ENCODE measurements at regions not wholly inside any gene's neighbourhood (a gene's known extent, or its start where the extent isn't known, plus 50 kb on each side); places are given as distances from the start of the nearest gene placed in this dataset.
"Not testable (repeated sequence)": the region's sequence is repeated elsewhere in the genome, so short reads cannot be mapped to it uniquely, and the experiment has no call there.

DNA sequence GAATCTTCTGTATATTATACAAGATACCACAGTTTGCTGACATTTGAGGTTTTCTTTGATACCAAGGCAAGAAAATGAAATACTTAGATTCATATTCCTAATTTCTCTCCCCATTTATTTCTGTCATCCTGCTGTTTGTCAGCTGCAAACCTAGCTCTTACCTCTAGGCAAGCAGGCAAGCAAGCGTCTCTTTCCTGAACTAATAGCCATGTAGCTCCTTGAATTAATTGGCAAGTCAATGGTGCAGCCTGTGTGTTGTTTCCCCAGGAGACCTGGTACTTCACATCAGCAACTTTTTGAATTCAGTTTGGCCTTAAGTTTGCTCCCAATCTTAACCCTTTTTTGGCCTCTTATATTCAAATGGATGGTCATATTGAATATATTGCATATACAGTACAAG, 573.6 kb upstream of the ARRDC3 start:
- DNase-seq = no peak

DNA sequence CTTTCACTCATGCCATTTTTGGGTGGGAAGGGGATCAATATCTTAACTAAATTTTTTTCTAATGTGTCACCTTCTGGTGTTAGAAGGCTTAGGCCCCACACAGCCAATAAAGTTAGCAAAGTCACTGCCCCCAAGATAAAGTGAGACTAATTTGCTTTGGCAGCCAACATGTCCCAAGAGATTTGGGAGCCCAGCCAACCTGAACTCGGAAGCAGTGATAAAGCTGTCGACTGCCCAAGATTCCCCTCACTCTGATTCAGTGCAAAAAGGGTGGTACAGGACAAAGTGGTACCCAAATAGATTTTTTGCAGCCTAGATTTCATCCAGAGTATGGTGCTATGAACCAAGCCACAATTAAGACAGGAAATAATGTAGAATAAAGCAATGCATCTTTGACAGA, 572.5 kb upstream of the ARRDC3 start:
- no peak for DNase-seq

DNA sequence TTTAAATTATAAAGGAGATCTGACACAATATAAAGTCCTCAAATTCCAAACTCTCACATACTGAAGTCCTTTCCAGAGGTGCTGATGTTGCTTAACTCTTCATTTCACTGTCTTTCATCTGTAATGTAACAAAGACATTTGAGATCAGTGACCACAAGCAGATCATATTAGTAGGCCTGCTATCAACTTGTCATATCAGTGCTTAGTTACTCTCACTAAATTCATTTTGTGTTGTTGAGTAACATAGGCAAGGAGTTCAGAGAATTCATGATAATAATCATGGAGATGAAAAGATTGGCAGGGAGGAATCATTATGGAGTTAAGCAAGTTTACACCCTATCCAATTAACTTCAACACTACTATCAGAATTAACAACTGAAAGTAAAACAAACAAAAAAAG, 571.0 kb upstream of the ARRDC3 start:
- no peak for DNase-seq

DNA sequence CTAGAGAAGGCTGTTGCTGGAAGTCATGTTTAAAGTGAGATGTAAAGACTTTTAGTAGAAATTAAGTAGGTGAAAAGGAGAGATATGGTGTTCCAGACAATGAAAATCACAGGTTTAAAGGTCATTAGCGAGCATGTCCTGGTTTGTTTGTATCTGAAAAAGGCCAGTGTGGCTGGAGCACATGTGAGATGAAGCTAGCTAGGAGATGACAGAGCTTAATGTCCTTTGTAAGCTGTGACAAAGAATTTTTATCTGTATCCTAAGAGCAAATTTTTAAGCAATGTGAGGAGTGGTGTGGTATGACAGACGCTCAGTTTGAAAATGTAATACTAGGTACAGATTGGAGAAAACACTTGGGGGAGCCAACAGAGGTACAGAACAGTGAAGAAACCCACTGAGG, 567.2 kb upstream of the ARRDC3 start:
- no peak for DNase-seq

DNA sequence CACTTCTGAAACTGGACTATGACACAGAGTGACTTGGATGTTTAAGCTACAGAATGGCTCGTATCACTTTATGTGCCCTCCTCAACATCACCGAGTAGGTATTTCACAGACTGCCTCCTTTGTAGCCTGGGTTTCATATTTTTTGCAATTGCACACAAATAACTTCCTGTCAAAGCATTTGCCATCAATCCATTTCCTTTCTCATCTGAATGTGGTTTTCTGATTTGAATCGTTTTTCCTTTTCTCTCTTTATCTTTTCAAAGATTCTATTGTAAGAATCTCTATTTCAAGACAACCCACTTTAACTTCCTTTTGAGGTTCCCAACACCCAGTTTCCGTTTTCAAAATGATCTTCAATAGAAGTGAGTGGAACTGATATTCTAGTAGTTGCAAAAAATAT, 563.8 kb upstream of the ARRDC3 start:
- DNase-seq = no peak

DNA sequence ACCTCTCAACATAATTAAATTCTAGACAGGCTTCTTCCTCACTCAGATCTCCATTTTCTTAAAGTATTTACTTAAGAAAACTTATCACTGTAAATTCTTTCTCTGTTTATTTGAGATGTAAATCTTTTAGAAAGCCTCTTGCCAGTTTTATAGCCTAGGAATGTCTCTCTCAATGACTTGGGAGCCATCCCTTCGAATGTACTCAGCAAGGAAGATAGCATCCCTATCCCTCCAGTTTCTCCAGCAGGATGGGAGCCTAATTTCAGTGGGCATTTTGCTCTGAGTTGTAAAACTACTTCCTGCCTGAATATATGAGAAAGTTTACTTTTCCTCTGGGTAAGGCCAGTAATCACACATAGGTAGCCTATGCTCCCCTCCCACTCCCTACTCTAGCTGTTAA, 558.5 kb upstream of the ARRDC3 start:
- DNase-seq = no peak

DNA sequence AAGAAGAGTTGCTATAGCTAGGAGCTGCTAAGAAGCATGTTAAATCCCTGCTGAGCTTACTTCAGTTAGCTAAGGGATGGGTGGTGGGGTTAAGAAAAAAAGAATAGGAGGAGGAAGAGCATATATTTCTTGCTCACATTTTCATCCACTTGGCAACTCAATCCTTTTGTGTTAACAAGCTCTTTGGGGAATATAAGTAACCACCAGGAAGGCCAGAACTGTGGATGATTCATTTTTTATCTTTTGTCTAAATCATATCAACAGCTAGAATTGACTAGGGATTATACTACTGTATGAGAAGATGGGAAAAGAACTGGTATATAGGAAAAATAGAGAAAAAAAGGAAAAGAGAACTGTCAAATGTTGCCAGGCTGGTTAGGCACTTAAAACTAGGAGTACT, 555.3 kb upstream of the ARRDC3 start:
- no peak for DNase-seq

DNA sequence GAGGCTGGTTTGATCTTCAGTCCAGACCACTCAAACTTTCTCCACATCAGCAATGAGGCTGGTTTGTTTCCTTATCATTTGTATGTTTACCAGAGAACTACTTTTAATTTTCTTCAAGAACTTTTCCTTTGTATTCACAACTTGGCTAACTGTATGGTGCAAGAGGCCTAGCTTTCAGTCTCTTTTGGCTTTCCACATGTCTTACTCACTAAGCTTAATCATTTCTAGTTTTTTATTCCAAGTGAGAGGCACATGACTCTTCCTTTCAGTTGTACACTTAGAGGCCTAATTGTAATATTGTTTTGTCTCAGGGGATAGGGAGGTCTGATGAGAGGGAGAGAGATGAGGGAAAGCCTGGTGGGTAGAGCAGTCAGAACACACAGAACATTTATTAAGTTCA, 554.0 kb upstream of the ARRDC3 start:
- no peak for DNase-seq

DNA sequence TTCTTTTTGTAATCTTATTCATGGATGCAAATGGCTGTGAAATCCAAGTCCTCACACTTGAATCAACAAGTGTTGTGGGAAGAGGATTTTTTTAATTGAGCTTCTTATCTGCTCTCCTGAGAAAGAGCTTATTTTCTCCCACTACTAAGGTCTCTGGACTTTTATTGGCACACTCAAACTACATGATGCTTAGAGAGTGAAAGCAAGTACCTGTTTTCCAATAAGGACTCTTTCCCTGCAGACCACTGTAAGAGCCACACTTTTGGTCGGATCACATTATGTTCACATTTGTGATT, 546.4 kb upstream of the ARRDC3 start:
- no peak for DNase-seq

DNA sequence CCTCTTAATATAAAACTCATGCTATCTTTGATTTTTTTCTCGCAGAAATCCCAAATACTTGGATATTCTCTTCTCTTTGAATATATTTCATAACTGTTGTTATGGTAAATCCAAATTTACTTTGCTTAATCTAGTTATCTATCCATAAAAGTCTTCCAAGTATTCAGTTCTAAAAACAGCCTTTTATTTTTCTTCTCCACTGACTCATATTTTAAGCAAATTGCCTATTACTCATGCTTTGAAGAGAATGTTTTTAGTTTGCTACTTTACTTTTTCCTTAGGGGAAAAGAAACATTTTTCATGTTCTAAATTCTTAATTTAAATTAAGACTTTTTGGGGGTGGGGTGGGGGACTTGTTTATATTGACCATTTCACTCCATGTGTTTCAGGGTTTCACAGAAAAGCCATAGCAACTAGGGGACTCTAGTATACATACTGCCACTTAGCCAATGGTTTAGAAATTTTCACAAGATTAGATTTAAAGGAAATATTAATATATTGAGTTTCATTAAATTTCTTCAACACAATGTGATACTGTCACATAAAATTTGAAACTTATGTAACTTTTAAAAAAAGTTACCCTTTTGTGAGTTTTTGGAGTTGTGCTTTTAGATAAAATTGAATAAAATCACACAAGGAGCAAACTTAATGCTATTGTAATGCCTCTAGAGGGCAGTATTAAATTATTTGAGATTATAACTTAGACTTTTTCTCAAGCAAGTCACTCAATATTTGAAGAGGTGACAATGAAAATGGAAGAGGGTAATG, 545.8 kb upstream of the ARRDC3 start:
- peak; percentile 12 for DNase-seq

DNA sequence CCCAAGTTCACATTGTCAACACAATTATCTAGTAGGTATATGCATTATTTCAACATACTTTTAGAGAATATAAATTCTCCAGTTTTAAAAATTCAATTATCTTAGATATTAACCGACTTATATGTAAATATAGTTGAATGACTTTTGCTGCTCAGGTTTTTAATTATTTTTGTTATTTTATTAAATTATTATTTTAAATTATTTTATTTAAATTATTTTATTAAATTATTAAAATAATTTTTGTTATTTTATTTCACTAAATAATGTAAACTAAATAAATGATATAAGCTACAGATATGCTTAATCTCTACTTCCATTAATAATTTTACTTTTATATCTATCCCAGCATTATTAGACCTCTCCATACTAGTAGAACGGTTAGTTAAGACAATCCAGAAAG, 544.3 kb upstream of the ARRDC3 start:
- no peak for DNase-seq

DNA sequence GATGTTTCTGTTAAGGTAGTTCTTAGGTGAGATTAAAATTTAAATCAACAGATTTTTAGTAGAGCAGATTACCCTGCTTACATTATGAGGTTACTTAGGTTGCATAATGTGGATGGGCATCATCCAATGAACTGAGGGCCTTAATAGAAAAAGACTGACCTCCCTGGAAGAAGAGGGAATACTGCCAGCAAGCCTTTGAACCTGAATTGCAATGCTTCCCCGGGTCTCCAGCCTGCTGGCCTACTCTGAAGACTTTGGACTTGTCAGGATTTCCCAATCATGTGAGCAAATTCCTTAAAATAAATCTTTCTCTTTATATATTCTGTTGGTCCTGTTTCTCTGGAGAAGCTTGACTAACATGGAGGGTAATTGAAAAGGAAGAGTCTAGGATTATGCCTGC, 542.1 kb upstream of the ARRDC3 start:
- DNase-seq = no peak

DNA sequence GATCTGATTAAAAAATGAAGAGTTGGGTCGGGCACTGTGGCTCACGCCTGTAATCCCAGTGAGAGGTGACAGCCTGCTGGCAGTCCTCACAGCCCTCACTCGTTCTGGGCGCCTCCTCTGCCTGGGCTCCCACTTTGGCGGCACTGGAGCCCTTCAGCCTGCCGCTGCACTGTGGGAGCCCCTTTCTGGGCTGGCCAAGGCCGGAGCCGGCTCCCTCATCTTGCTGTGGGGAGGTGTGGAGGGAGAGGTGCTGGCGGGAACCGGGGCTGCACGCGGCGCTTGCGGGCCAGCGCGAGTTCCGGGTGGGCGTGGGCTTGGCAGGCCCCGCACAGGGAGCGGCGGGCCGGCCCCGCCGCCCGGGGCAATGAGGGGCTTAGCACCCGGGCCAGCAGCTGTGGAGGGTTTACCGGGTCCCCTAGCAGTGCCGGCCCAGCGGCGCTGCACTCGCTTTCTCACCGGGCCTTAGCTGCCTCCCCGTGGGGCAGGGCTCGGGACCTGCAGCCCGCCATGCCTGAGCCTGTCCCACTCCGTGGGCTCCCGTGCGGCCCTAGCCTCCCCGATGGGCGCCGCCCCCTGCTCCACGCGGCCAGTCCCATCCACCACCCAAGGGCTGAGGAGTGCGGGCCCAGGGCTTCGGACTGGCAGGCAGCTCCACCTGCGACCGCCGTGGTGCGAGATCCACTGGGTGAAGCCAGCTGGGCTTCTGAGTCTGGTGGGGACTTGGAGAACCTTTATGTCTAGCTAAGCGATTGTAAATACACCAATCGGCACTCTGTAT, 534.1 kb upstream of the ARRDC3 start:
- not testable (repeated sequence) for DNase-seq

DNA sequence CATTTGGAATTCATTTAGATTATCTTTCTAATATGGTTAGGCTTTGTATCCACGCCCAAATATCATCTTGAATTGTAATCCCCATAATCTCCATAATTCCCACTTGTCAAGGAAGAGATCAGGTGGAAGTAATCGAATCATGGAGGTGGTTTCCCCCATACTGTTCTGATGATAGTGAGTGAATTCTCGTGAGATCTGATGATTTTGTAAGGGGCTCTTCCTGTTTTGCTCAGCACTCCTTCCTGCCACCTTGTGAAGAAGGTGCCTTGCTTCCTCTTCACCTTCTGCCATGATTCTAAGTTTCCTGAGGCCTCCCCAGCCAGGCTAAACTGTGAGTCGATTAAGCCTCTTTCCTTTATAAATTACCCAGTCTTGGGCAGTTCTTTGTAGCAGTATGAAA, 527.5 kb upstream of the ARRDC3 start:
- no peak for DNase-seq

DNA sequence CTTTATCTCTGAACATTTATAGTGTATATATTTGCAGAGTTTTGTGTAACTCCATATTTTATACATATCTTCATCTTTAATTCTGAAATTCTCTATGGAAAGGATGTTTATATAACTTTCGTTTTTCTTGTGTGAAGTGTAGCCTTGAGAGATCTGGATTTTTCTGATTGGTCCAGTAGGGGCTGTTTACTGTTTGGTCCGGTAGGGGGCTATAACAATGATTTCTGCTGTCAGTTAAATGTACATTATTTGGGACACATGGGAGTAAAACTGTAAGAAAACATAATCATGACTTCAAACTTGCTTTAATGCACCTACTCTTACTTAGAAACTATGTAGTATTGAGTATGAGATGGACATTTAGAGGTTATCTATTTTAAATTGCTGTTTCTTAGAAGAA, 527.1 kb upstream of the ARRDC3 start:
- DNase-seq = no peak

DNA sequence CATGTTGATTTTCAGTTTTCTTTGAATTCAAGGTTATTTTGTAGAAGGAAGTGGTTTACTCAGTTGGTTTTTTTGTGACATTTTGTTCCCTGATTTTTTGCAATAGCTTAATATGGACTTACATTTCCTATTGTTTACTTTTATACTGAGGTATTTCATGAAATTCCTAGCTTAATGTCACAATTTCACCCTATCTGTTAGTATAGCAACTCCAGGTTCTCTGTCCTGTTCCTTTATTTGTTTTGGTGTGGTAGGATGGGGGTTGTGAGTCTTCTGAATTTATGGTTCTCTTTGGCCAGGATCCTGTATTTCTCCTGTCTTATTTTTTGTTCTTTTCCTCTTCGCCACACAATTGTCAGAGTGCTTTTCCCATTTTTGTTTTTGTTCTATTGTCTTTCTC, 523.4 kb upstream of the ARRDC3 start:
- DNase-seq = no peak

DNA sequence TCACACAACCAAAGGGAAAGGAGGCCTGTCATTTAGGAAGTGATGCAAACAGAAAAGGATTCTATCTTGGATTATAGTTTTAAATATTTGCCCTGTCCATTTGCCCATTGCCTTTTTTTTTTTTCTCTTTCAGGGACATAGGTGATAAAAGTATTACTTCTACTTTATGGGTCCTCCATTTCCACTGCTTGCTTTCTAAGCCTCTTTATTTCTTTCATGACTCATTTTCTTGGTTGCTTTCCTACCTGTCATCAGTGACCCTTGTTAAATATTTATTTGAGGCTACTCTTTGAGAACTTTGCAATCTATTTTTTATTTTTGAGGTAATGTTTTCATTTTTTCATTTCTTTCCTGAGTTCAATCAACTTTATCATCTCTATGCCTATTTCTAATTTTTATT, 522.9 kb upstream of the ARRDC3 start:
- DNase-seq = no peak

DNA sequence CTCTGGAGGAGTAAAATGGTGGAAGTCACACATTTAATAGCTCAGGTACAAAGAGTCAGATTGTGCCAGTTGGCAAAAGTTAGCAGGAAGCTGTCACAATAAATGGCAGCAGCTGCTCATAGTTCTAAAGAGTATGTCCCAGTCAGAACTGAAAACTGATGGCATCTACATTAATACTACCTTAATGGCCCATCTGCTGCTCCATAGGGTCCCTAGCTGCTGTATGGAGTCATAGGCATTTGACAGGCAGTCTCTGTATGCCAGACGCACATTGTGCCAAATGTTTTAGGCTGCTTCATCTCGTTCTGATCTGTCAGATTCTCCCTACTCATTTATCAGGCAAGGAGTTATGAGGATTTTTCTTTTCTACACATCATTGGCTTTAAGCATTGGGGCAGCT, 515.8 kb upstream of the ARRDC3 start:
- no peak for DNase-seq

DNA sequence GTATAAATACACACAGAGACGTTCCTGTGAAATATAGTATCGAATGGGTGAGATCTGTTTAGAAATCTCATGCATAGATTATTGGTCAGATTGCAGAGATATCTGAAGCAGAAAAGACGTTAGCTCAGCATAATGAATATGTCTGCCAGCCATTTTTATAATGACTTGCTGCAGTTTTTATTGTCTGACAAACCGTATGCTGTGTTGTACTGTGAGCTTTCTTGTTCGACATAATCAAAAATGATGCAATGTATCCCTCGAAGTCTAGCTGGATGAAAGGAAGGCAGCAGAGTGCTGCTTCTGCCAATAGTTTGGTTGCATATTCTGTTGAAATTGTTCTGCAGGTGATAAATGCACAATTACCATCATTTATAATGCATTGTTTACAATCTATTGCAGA, 514.9 kb upstream of the ARRDC3 start:
- DNase-seq = no peak

DNA sequence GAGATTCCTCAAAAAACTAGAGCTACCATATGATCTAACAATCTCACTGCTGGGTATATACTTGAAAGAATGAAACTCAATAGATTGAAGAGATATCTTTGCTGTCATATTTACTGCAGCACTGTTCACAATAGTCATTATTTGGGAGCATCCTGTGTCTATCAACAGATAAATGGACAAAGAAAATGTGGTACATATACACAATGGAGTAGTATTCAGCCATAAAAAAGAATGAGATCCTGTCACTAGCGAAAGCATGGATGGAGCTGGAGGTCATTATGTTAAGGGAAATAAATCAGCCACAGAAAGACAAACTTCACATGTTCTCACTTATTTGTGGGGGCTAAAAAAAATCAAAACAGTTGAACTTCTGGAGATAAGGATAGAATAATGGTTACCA, 505.7 kb upstream of the ARRDC3 start:
- no peak for DNase-seq

DNA sequence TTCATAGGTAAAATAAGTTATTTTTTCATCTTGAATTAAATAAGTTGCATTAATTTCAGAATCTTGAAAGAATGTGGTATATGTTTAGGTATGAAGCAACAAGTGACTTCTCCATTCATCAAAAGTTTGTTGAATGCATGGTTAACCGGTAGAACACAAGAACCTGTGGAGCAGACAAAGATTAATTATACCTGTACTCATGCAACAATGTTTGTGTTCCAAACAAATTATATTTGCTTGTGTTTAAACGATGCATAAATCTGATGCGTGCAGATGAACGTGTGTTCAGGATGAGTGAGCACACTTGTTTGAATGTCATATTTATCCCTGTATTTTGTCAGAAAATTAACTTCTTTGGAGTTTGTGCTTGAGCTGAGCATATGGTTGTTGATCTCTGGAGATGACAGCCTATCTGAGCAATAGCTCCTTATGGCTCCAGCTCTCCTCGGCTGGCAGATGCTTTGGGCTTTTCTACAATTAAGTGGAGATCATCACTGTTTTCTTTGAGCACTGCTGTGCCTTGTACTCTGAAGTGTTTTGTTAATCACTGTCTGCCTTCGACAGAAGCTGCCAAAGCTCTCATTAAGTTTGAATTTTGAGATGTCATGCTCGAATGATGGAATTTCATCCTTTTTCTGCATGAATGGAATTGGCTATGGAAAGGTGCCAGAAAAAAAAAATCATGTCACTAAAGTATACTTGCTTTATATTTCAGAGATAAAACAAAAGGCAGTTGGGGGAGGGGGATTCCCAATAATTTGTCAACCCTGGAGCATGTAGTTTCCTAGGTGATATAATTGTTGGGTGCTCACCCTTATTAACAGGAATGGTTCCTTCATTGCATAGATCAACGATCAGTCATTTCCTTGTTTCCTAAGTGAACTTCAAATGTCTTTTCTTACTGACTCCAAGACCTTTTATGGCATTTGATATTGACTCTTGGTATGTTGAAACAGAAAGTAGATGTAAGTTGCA, 502.5 kb upstream of the ARRDC3 start:
- no peak for DNase-seq

DNA sequence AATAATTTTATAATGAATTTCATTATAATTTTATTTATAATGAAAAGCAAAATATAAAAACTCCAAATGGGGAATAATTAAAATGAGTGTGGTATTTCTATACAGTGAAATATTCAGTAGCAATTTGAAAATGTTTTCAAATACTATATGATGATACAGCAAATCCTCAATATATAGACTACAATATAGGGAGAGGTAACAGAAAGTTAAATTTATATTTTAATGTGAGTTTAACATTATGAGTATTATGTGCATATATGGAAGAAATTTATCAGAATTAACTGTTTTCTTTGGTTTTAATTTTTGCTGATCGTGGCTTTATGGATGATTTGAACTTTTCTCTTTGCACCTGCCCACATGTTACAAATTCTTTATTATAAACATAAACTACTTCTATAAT, 500.9 kb upstream of the ARRDC3 start:
- no peak for DNase-seq

DNA sequence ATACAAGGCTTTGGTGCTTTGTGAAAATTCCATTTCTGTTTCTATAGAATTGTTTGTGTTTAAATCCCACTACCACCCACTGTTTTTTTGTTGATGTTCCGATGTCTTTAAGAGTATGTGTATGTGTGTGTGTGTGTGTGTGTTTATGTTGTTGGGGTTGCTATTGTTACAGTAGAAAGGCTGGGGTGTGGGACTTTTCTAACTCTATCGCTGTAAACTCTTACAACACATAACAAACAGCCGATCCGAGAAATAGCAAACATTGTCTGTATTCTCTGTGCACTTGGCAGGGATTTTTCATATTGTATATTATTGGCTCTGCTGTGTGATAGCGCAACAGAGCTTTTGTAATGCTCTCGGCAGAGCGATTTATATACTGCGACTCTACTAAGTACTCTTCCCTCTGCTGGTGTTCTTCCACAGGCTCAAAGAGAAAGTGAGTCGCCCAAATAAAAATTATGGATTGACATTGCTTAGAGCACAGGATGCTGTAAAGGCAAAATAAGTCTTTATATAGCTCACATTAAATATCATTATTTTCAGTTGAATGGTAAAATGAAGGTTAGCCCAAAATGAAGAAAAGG, 492.2 kb upstream of the ARRDC3 start:
- DNase-seq = no peak
